A549 (cell line): ENCODE measurements at regions not wholly inside any gene's neighbourhood (a gene's known extent, or its start where the extent isn't known, plus 50 kb on each side); places are given as distances from the start of the nearest gene placed in this dataset.

Source experiments
- ATAC-seq, 2 experiments: fragments of 200-7000 bp in 1 of 2; fragments of >200 bp in 1 of 2; cut with Nextera tagmentation in 1 of 2; cut with Tn5 transposase in 1 of 2; 3 replicates each; pipeline versions ENCODE4 v1.8.0 to v1.9.1; 2018 to 2020; ENCODE audit warnings: mild to moderate bottlenecking in 1 of 2, moderate library complexity in 1 of 2
- CTCF ChIA-PET: fragments of 300-600 bp; sonication (Branson Sonifier 250); formaldehyde crosslinking; extraction: SDS; loops from one replicate; lab custom pipeline; 2021; ENCODE audit warnings: antibody characterized with exemption, inconsistent platforms; lab: Yijun Ruan, JAX
- POLR2A ChIA-PET: fragments of 350-600 bp; formaldehyde crosslinking; extraction: SDS; loops from one replicate; lab custom pipeline; 2021; ENCODE audit warnings: antibody characterized with exemption, inconsistent platforms; lab: Yijun Ruan, JAX
- DNase-seq, 2 experiments: peaks; one replicate each; pipeline versions ENCODE4 v3.0.0 to v3.0.0-alpha.2; 2011 to 2016; ENCODE audit warnings: low read depth in 1 of 2, low spot score in 1 of 2
- FAIRE-seq: peaks from 2 replicates; lab custom pipeline; 2011; peaks lifted over from hg19 to GRCh38; lab: Jason Lieb, UNC
- H3K27ac ChIP-seq, 2 experiments: fragments of >200 bp; sonication (Bioruptor Twin); formaldehyde crosslinking; 3 replicates each; pipeline ENCODE4 v1.5.1; 2016 to 2017
- H3K4me1 ChIP-seq: fragments of >200 bp; sonication (Bioruptor Twin); formaldehyde crosslinking; 3 replicates; pipeline ENCODE4 v1.6.1; 2016
- H3K4me2 ChIP-seq: fragments of >200 bp; sonication (Bioruptor Twin); formaldehyde crosslinking; 3 replicates; pipeline ENCODE4 v1.6.1; 2016
- H3K4me3 ChIP-seq: fragments of >200 bp; sonication (Bioruptor Twin); formaldehyde crosslinking; 3 replicates; pipeline ENCODE4 v1.5.1; 2016
- H3K9me3 ChIP-seq: fragments of >200 bp; sonication (Bioruptor Twin); formaldehyde crosslinking; 3 replicates; pipeline ENCODE4 v1.6.1; 2016
- CBX2 ChIP-seq: fragments of 200-600 bp; sonication (generic); IDR thresholded peaks from 2 replicates; pipeline ENCODE4 v1.6.1; 2016; ENCODE audit warnings: low read depth, mild to moderate bottlenecking, borderline replicate concordance
- CBX8 ChIP-seq: fragments of 200-600 bp; sonication (generic); IDR thresholded peaks from 2 replicates; pipeline ENCODE4 v1.6.1; 2016
- CHD4 ChIP-seq: fragments of 200-600 bp; sonication (generic); IDR thresholded peaks from 2 replicates; pipeline ENCODE4 v1.6.1; 2016; ENCODE audit warnings: antibody characterized with exemption, mild to moderate bottlenecking, borderline replicate concordance
- EHF ChIP-seq: fragments of 250-450 bp; sonication (Bioruptor Pico); IDR thresholded peaks from 2 replicates; pipeline ENCODE4 v1.5.0; 2020; ENCODE audit warnings: mild to moderate bottlenecking
- EHMT2 ChIP-seq: fragments of 200-600 bp; sonication (generic); IDR thresholded peaks from 2 replicates; pipeline ENCODE4 v1.6.1; 2016; ENCODE audit warnings: antibody characterized with exemption, low read depth, mild to moderate bottlenecking, moderate library complexity
- FOSB ChIP-seq: fragments of 250-450 bp; sonication (Bioruptor Pico); IDR thresholded peaks from 2 replicates; pipeline ENCODE4 v1.5.0; 2020; ENCODE audit warnings: mild to moderate bottlenecking, moderate library complexity
- JUN ChIP-seq, 2 experiments: fragments of >200 bp; sonication (Bioruptor Twin); formaldehyde crosslinking; IDR thresholded peaks; 2 replicates in 1 of 2; 3 replicates in 1 of 2; pipeline ENCODE4 v1.6.1; 2016 to 2017
- MAFK ChIP-seq: fragments of 450-650 bp; IDR thresholded peaks from 2 replicates; pipeline ENCODE4 v1.6.1; 2014; ENCODE audit not compliant: partially characterized antibody
- MAZ ChIP-seq: fragments of 150-350 bp; IDR thresholded peaks from 2 replicates; pipeline ENCODE4 v1.6.1; 2014; ENCODE audit warnings: antibody characterized with exemption, low read depth, low read length, borderline replicate concordance
- NFE2L2 ChIP-seq: fragments of 150-350 bp; conservative IDR thresholded peaks from 2 replicates; pipeline ENCODE4 v1.6.1; 2014; ENCODE audit warnings: low read length
- NPAS2 ChIP-seq: fragments of 250-450 bp; sonication (Bioruptor Pico); IDR thresholded peaks from 2 replicates; pipeline ENCODE4 v1.8.0; 2022; ENCODE audit warnings: mild to moderate bottlenecking, moderate library complexity, borderline replicate concordance
- PHF8 ChIP-seq: fragments of 200-600 bp; sonication (generic); IDR thresholded peaks from 2 replicates; pipeline ENCODE4 v1.6.1; 2016; ENCODE audit warnings: low read depth, mild to moderate bottlenecking, antibody characterized with exemption, moderate library complexity, borderline replicate concordance
- POLR2A ChIP-seq: IDR thresholded peaks from 2 replicates; pipeline ENCODE4 v1.6.1; 2012; ENCODE audit warnings: mild to moderate bottlenecking, low read length
- RAD21 ChIP-seq, 2 experiments: fragments of >200 bp in 1 of 2; sonication (Bioruptor Twin) in 1 of 2; formaldehyde crosslinking in 1 of 2; IDR thresholded peaks in 1 of 2; conservative IDR thresholded peaks in 1 of 2; 2 replicates in 1 of 2; 3 replicates in 1 of 2; pipeline ENCODE4 v1.6.1; 2012 to 2018; ENCODE audit warnings: inconsistent platforms in 1 of 2
- RNF2 ChIP-seq: fragments of 200-600 bp; sonication (generic); IDR thresholded peaks from 2 replicates; pipeline ENCODE4 v1.6.1; 2016; ENCODE audit warnings: low read depth, mild to moderate bottlenecking, antibody characterized with exemption, moderate library complexity, borderline replicate concordance
- SREBF2 ChIP-seq: fragments of 450-650 bp; IDR thresholded peaks from 2 replicates; pipeline ENCODE4 v1.6.1; 2014; ENCODE audit warnings: mild to moderate bottlenecking, moderate library complexity
- TFCP2L1 ChIP-seq: fragments of 250-450 bp; sonication (Bioruptor Pico); IDR thresholded peaks from 2 replicates; pipeline ENCODE4 v1.5.0; 2021; ENCODE audit warnings: mild to moderate bottlenecking
- TP53 ChIP-seq: fragments of 250-450 bp; sonication (Bioruptor Pico); IDR thresholded peaks from 2 replicates; pipeline ENCODE4 v1.5.0; 2021; ENCODE audit warnings: mild to moderate bottlenecking, moderate library complexity
- WGBS: methylation state at CpG from one replicate; pipeline ENCODE4 v1.1.6; 2017; ENCODE audit errors: missing lambda C conversion rate; 5-methylcytosine and 5-hydroxymethylcytosine counted together
- TF ChIP-seq, protein P1 (sequence below): fragments of 150-350 bp; IDR thresholded peaks from 2 replicates; pipeline ENCODE4 v1.6.1; 2014; ENCODE audit warnings: low read depth, mild to moderate bottlenecking, low read length
- TF ChIP-seq, protein P2 (sequence below): fragments of >200 bp; sonication (Bioruptor Twin); formaldehyde crosslinking; IDR thresholded peaks from 2 replicates; pipeline ENCODE4 v1.6.1; 2016
- TF ChIP-seq, protein P3 (sequence below): fragments of 250-450 bp; sonication (Bioruptor Pico); IDR thresholded peaks from 2 replicates; pipeline ENCODE4 v1.5.0; 2021; ENCODE audit warnings: mild to moderate bottlenecking, moderate library complexity, borderline replicate concordance
- TF ChIP-seq, protein P4 (sequence below): fragments of >200 bp; sonication (Bioruptor Twin); formaldehyde crosslinking; IDR thresholded peaks from 3 replicates; pipeline ENCODE4 v1.5.1; 2016

DNA sequence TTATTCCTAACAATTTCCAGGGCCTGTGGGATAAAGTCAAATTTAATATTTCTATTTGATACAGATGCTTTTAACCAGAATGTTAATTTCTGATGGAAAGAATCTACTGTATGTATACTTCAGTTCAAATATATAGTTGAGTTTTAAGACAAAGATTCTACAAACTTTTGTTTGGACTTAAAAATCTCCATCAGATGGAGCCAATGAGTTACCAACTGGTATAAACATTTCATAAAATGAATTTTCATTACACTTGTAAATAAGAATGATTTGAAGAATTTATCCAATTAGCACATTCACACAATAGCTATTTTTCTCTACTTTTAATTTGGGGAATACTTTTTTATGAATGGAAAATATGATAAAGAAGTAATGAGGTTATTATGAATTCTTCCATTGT, 425.2 kb upstream of the MIS18BP1 start:
- CTCF ChIA-PET: no interaction called here

DNA sequence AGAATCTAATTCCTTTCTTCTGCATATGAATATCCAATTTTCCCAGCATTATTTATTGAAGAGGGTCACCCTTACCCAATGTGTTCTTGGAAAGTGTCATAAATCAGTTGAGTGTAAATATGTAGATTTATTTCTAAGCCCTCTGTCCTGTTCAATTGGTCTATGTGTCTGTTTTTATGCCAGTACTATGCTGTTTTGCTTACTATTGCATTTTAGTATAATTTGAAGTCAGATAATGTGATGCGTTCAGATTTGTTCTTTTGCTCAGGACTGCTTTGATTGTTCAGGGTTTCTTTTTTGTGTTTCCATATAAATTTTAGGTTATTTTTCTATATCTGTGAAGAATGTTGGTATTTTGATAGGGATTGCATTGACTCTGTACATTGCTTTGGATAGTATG, 420.4 kb upstream of the MIS18BP1 start:
- FAIRE-seq: no peak
- ATAC-seq: no peak
- ChIA-PET POLR2A (no interaction called here), CTCF (no interaction called here)
- H3K27ac ChIP-seq: no peak overlapping the region
- no peaks in the 10 kb centered on the region for H3K9me3 ChIP-seq
- no peaks in the 10 kb centered on the region for H3K4me1 ChIP-seq
- no peak for TF ChIP-seq TFCP2L1
- TF ChIP-seq MAFK: peak; percentile 56
- no peak overlapping the region for H3K4me2 ChIP-seq
- H3K4me3 ChIP-seq: no peak overlapping the region
- no peak for DNase-seq
- 97% methylated on average over 1 of the region's 1 CpG for WGBS

More for the DNA sequence above, 425.2 kb upstream of the MIS18BP1 start:
- POLR2A ChIA-PET: no interaction called here
- no peak for ATAC-seq
- no peak for DNase-seq
- no peak overlapping the region for H3K4me2 ChIP-seq
- H3K4me1 ChIP-seq: no peaks in the 10 kb centered on the region
- TF ChIP-seq MAZ (no peak), PHF8 (no peak), EHMT2 (no peak), EHF (no peak), RNF2 (no peak), NPAS2 (CRISPR knock-in tag) (no peak), JUN (IDR thresholded peaks at IDR 0.05) (no peak), SREBF2 (no peak), CBX8 (no peak), CHD4 (no peak), TP53 (no peak)
- TF ChIP-seq, protein P1, sequence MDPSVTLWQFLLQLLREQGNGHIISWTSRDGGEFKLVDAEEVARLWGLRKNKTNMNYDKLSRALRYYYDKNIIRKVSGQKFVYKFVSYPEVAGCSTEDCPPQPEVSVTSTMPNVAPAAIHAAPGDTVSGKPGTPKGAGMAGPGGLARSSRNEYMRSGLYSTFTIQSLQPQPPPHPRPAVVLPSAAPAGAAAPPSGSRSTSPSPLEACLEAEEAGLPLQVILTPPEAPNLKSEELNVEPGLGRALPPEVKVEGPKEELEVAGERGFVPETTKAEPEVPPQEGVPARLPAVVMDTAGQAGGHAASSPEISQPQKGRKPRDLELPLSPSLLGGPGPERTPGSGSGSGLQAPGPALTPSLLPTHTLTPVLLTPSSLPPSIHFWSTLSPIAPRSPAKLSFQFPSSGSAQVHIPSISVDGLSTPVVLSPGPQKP: no peak
- TF ChIP-seq, protein P2, sequence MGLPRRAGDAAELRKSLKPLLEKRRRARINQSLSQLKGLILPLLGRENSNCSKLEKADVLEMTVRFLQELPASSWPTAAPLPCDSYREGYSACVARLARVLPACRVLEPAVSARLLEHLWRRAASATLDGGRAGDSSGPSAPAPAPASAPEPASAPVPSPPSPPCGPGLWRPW: no peak
- FAIRE-seq: no peak
- no peaks in the 10 kb centered on the region for H3K9me3 ChIP-seq
- H3K4me3 ChIP-seq: no peak overlapping the region
- H3K27ac ChIP-seq: no peak overlapping the region

DNA sequence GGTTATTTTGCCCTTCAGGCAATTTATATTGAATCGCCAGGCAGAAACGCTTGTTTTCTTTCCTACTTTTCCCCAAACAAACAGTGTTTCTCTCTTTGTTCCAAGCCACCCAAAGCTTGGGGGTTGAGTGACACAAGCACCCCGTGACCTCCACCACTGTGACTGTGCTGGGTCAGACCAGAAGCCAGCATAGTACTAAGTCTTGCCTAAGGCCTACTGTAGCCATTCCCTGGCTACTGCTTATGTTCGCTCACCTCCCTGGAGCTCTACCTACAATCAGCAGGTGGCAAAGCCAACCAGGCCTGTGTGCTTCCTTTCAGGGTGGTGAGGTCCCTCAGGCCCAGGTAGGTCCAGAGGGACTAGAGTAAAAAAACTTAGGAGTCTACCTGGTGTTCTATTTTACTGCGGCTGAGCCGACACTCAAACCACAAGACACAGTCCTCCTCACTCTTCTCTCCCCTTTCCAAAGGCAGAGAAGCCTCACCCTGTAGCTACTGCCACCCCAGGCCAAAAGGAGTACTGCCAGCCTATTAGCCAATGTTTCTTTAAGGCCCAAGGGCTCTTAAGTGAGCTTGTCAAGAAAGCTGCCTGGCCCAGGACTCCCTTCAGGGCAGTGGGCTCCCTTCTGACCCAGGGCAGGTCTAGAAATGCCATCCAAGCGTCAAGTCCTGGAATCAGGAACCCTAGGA, 411.8 kb upstream of the MIS18BP1 start:
- FAIRE-seq (no peak), ATAC-seq (peak in 1 of 2 experiments; percentile 38; a peak in 1 of 6 replicates), DNase-seq (peak in 1 of 2 experiments; percentile 9)
- H3K27ac ChIP-seq: no peak overlapping the region
- POLR2A ChIA-PET: no interaction called here
- no peak overlapping the region for H3K4me3 ChIP-seq
- no peak for TF ChIP-seq NFE2L2
- TF ChIP-seq, protein P3, sequence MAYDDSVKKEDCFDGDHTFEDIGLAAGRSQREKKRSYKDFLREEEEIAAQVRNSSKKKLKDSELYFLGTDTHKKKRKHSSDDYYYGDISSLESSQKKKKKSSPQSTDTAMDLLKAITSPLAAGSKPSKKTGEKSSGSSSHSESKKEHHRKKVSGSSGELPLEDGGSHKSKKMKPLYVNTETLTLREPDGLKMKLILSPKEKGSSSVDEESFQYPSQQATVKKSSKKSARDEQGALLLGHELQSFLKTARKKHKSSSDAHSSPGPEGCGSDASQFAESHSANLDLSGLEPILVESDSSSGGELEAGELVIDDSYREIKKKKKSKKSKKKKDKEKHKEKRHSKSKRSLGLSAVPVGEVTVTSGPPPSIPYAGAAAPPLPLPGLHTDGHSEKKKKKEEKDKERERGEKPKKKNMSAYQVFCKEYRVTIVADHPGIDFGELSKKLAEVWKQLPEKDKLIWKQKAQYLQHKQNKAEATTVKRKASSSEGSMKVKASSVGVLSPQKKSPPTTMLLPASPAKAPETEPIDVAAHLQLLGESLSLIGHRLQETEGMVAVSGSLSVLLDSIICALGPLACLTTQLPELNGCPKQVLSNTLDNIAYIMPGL (CRISPR knock-in tag): no peak
- no peak for TF ChIP-seq CBX2
- TF ChIP-seq FOSB (CRISPR knock-in tag): no peak
- TF ChIP-seq POLR2A: no peak
- TF ChIP-seq MAZ: no peak
- TF ChIP-seq, protein P4, sequence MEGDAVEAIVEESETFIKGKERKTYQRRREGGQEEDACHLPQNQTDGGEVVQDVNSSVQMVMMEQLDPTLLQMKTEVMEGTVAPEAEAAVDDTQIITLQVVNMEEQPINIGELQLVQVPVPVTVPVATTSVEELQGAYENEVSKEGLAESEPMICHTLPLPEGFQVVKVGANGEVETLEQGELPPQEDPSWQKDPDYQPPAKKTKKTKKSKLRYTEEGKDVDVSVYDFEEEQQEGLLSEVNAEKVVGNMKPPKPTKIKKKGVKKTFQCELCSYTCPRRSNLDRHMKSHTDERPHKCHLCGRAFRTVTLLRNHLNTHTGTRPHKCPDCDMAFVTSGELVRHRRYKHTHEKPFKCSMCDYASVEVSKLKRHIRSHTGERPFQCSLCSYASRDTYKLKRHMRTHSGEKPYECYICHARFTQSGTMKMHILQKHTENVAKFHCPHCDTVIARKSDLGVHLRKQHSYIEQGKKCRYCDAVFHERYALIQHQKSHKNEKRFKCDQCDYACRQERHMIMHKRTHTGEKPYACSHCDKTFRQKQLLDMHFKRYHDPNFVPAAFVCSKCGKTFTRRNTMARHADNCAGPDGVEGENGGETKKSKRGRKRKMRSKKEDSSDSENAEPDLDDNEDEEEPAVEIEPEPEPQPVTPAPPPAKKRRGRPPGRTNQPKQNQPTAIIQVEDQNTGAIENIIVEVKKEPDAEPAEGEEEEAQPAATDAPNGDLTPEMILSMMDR: no peak
- TF ChIP-seq TFCP2L1: no peak
- 0 out of 5 replicates have a peak, but pooled peaks of 1 of the 2 experiments have one; percentile 1 for TF ChIP-seq RAD21 (conservative IDR thresholded peaks at IDR 0.05 in 1 of 2, IDR thresholded peaks at IDR 0.05 in 1 of 2)
- H3K9me3 ChIP-seq: peaks cover 3% of the 10 kb centered on the region; the same call in 1 of the 3 replicates
- H3K4me2 ChIP-seq: no peak overlapping the region
- H3K4me1 ChIP-seq: no peaks in the 10 kb centered on the region
- CTCF ChIA-PET: no interaction called here
- 62% methylated on average over 7 of the region's 7 CpGs for WGBS
